CD4-positive, CD25-positive, alpha-beta regulatory T cell (primary cell): ENCODE measurements at regions not wholly inside any gene's neighbourhood (a gene's known extent, or its start where the extent isn't known, plus 50 kb on each side); places are given as distances from the start of the nearest gene placed in this dataset.

Source experiments
- ATAC-seq, 2 donors: fragments of 150-1000 bp; cut with Tn5 transposase; one replicate each; pipeline ENCODE4 v1.10.0; 2021; ENCODE audit warnings: low read depth in 2 of 2, moderate number of reproducible peaks in 2 of 2, moderate library complexity in 1 of 2
- DNase-seq, 3 donors: peaks; one replicate each; pipeline versions ENCODE4 v3.0.0 to v3.0.0-alpha.2; 2012 to 2022; ENCODE audit warnings: mixed read lengths in 1 of 3
- H3K27ac ChIP-seq: one replicate; pipeline ENCODE4 v1.7.0; 2013; ENCODE audit warnings: mild to moderate bottlenecking, low read length; ENCODE audit not compliant: insufficient read depth, poor library complexity, severe bottlenecking
- H3K27me3 ChIP-seq: one replicate; pipeline ENCODE4 v1.7.0; 2013; ENCODE audit warnings: low read length; ENCODE audit not compliant: control insufficient read depth, insufficient read depth
- H3K36me3 ChIP-seq: one replicate; pipeline ENCODE4 v1.7.0; 2013; ENCODE audit warnings: mild to moderate bottlenecking, low read length, moderate library complexity; ENCODE audit not compliant: control insufficient read depth, insufficient read depth
- H3K4me1 ChIP-seq: 2 replicates; pipeline ENCODE4 v1.7.0; 2013; ENCODE audit warnings: mild to moderate bottlenecking, low read length; ENCODE audit not compliant: insufficient read depth, control insufficient read depth, poor library complexity, severe bottlenecking
- H3K4me3 ChIP-seq: one replicate; pipeline ENCODE4 v1.7.0; 2013; ENCODE audit warnings: low read depth, mild to moderate bottlenecking, low read length, moderate library complexity
- H3K9me3 ChIP-seq, 2 experiments: 1 replicate in 1 of 2; 2 replicates in 1 of 2; pipeline ENCODE4 v1.7.0; 2013; ENCODE audit warnings: low read length in 2 of 2, mild to moderate bottlenecking in 1 of 2, moderate library complexity in 1 of 2; ENCODE audit not compliant: control insufficient read depth in 2 of 2
- H3K27ac Mint-ChIP-seq, 3 donors: one replicate each; pipeline ENCODE4 v1.8.0; 2020 to 2022; ENCODE audit warnings: mild to moderate bottlenecking in 3 of 3, mixed read lengths in 3 of 3, moderate library complexity in 2 of 3
- H3K27me3 Mint-ChIP-seq: one replicate; pipeline ENCODE4 v1.8.0; 2022; ENCODE audit warnings: mild to moderate bottlenecking, mixed read lengths
- H3K36me3 Mint-ChIP-seq: one replicate; pipeline ENCODE4 v1.8.0; 2020; ENCODE audit warnings: mixed read lengths
- H3K4me1 Mint-ChIP-seq, 4 donors: one replicate each; pipeline ENCODE4 v1.8.0; 2020 to 2022; ENCODE audit warnings: mixed read lengths in 4 of 4, mild to moderate bottlenecking in 1 of 4
- H3K4me3 Mint-ChIP-seq, 4 donors: one replicate each; pipeline ENCODE4 v1.8.0; 2020 to 2022; ENCODE audit warnings: mild to moderate bottlenecking in 4 of 4, mixed read lengths in 4 of 4, moderate library complexity in 3 of 4
- H3K9me3 Mint-ChIP-seq, 7 donors: one replicate each; pipeline ENCODE4 v1.8.0; 2020 to 2022; ENCODE audit warnings: mixed read lengths in 7 of 7, mild to moderate bottlenecking in 3 of 7, moderate library complexity in 2 of 7

- no peaks in the 10 kb centered on the region for H3K9me3 ChIP-seq
- no peaks in the 10 kb centered on the region for H3K9me3 Mint-ChIP-seq
- H3K27ac ChIP-seq, result no peak overlapping the region
- H3K27me3 Mint-ChIP-seq, result no peaks in the 10 kb centered on the region
- ATAC-seq (no peak), DNase-seq (no peak)
- H3K4me1 ChIP-seq, result no peaks in the 10 kb centered on the region
- H3K36me3 ChIP-seq, result no peaks in the 10 kb centered on the region
- H3K27ac Mint-ChIP-seq, result no peak overlapping the region
- H3K27me3 ChIP-seq, result no peaks in the 10 kb centered on the region
- H3K4me3 ChIP-seq, result no peak overlapping the region
- H3K4me1 Mint-ChIP-seq, result no peaks in the 10 kb centered on the region
- H3K36me3 Mint-ChIP-seq, result no peaks in the 10 kb centered on the region
- H3K4me3 Mint-ChIP-seq, result no peak overlapping the region
Measured at GRCh38 chr16:86390335-86390734, 120.0 kb upstream of the FOXF1 start.

GRCh38 chr16:86391486-86391885, 118.8 kb upstream of the FOXF1 start:
- Histone ChIP-seq H3K9me3 (no peaks in the 10 kb centered on the region), H3K27ac (no peak overlapping the region), H3K4me1 (no peaks in the 10 kb centered on the region), H3K4me3 (no peak overlapping the region), H3K36me3 (no peaks in the 10 kb centered on the region), H3K27me3 (no peaks in the 10 kb centered on the region)
- H3K36me3 Mint-ChIP-seq, result no peaks in the 10 kb centered on the region
- no peaks in the 10 kb centered on the region for H3K27me3 Mint-ChIP-seq
- H3K9me3 Mint-ChIP-seq, result no peaks in the 10 kb centered on the region
- H3K27ac Mint-ChIP-seq, result no peak overlapping the region
- ATAC-seq (no peak), DNase-seq (no peak)
- no peaks in the 10 kb centered on the region for H3K4me1 Mint-ChIP-seq
- no peak overlapping the region for H3K4me3 Mint-ChIP-seq

GRCh38 chr16:86391984-86392383, 118.3 kb upstream of the FOXF1 start:
- no peak for DNase-seq
- no peaks in the 10 kb centered on the region for H3K9me3 ChIP-seq
- Mint-ChIP-seq H3K27ac (no peak overlapping the region), H3K27me3 (peaks cover 2% of the 10 kb centered on the region), H3K4me1 (no peaks in the 10 kb centered on the region), H3K36me3 (no peaks in the 10 kb centered on the region), H3K4me3 (no peak overlapping the region), H3K9me3 (no peaks in the 10 kb centered on the region)
- no peaks in the 10 kb centered on the region for H3K36me3 ChIP-seq
- H3K4me3 ChIP-seq, result no peak overlapping the region
- no peaks in the 10 kb centered on the region for H3K4me1 ChIP-seq
- H3K27me3 ChIP-seq, result no peaks in the 10 kb centered on the region
- no peak overlapping the region for H3K27ac ChIP-seq
- ATAC-seq, result no peak

GRCh38 chr16:86392436-86393152, 117.7 kb upstream of the FOXF1 start:
- Mint-ChIP-seq H3K36me3 (no peaks in the 10 kb centered on the region), H3K27ac (peak overlapping the region in 1 of 3 donors; percentile 3), H3K9me3 (no peaks in the 10 kb centered on the region), H3K27me3 (peaks cover 4% of the 10 kb centered on the region), H3K4me3 (no peak overlapping the region), H3K4me1 (no peaks in the 10 kb centered on the region)
- H3K4me3 ChIP-seq, result no peak overlapping the region
- H3K36me3 ChIP-seq, result no peaks in the 10 kb centered on the region
- DNase-seq (no peak), ATAC-seq (no peak)
- H3K27me3 ChIP-seq, result no peaks in the 10 kb centered on the region
- H3K27ac ChIP-seq, result no peak overlapping the region
- H3K4me1 ChIP-seq, result no peaks in the 10 kb centered on the region
- H3K9me3 ChIP-seq, result no peaks in the 10 kb centered on the region

GRCh38 chr16:86393907-86394626, 116.3 kb upstream of the FOXF1 start:
- no peak overlapping the region for H3K4me3 Mint-ChIP-seq
- Histone ChIP-seq H3K9me3 (no peaks in the 10 kb centered on the region), H3K36me3 (no peaks in the 10 kb centered on the region), H3K27ac (no peak overlapping the region), H3K27me3 (no peaks in the 10 kb centered on the region), H3K4me3 (no peak overlapping the region), H3K4me1 (no peaks in the 10 kb centered on the region)
- H3K27ac Mint-ChIP-seq, result no peak overlapping the region
- peaks cover 4% of the 10 kb centered on the region for H3K27me3 Mint-ChIP-seq
- H3K36me3 Mint-ChIP-seq, result no peaks in the 10 kb centered on the region
- ATAC-seq, result no peak
- H3K9me3 Mint-ChIP-seq, result peaks cover 0 to 3% (median 0%) of the 10 kb centered on the region in 7 donors
- no peaks in the 10 kb centered on the region for H3K4me1 Mint-ChIP-seq
- no peak for DNase-seq

GRCh38 chr16:86395477-86395876, 114.8 kb upstream of the FOXF1 start:
- H3K36me3 Mint-ChIP-seq, result no peaks in the 10 kb centered on the region
- Histone ChIP-seq H3K9me3 (no peaks in the 10 kb centered on the region), H3K4me1 (no peaks in the 10 kb centered on the region), H3K27ac (no peak overlapping the region), H3K36me3 (no peaks in the 10 kb centered on the region), H3K4me3 (no peak overlapping the region), H3K27me3 (no peaks in the 10 kb centered on the region)
- no peak overlapping the region for H3K27ac Mint-ChIP-seq
- no peaks in the 10 kb centered on the region for H3K4me1 Mint-ChIP-seq
- ATAC-seq, result no peak
- H3K27me3 Mint-ChIP-seq, result peaks cover 4% of the 10 kb centered on the region
- H3K9me3 Mint-ChIP-seq, result peaks cover 0 to 3% (median 0%) of the 10 kb centered on the region in 7 donors
- no peak for DNase-seq
- no peak overlapping the region for H3K4me3 Mint-ChIP-seq

GRCh38 chr16:86396422-86396821, 113.9 kb upstream of the FOXF1 start:
- Histone ChIP-seq H3K27ac (no peak overlapping the region), H3K9me3 (no peaks in the 10 kb centered on the region), H3K4me3 (no peak overlapping the region), H3K36me3 (no peaks in the 10 kb centered on the region), H3K27me3 (no peaks in the 10 kb centered on the region), H3K4me1 (no peaks in the 10 kb centered on the region)
- Mint-ChIP-seq H3K4me3 (no peak overlapping the region), H3K27me3 (peaks cover 4% of the 10 kb centered on the region), H3K9me3 (peaks cover 0 to 3% (median 0%) of the 10 kb centered on the region in 7 donors), H3K4me1 (no peaks in the 10 kb centered on the region), H3K27ac (no peak overlapping the region), H3K36me3 (no peaks in the 10 kb centered on the region)
- no peak for DNase-seq
- ATAC-seq, result no peak

- no peak overlapping the region for H3K27ac Mint-ChIP-seq
- Histone ChIP-seq H3K4me3 (no peak overlapping the region), H3K27ac (no peak overlapping the region), H3K4me1 (no peaks in the 10 kb centered on the region), H3K36me3 (no peaks in the 10 kb centered on the region), H3K27me3 (no peaks in the 10 kb centered on the region), H3K9me3 (no peaks in the 10 kb centered on the region)
- DNase-seq (no peak), ATAC-seq (no peak)
- peaks cover 0 to 3% (median 0%) of the 10 kb centered on the region in 7 donors for H3K9me3 Mint-ChIP-seq
- no peaks in the 10 kb centered on the region for H3K4me1 Mint-ChIP-seq
- no peak overlapping the region for H3K4me3 Mint-ChIP-seq
- no peaks in the 10 kb centered on the region for H3K36me3 Mint-ChIP-seq
- H3K27me3 Mint-ChIP-seq, result peaks cover 4% of the 10 kb centered on the region
Measured at GRCh38 chr16:86396901-86397311, 113.4 kb upstream of the FOXF1 start.
